DND-41 (cell line): ENCODE measurements at regions not wholly inside any gene's neighbourhood (a gene's known extent, or its start where the extent isn't known, plus 50 kb on each side); places are given as distances from the start of the nearest gene placed in this dataset.

Source experiments
- ATAC-seq: fragments of 200-7000 bp; cut with Tn5 transposase; 3 replicates; pipeline ENCODE4 v1.9.1; 2021; ENCODE audit warnings: low read depth; ENCODE audit not compliant: insufficient read depth
- DNase-seq: peaks from one replicate; pipeline ENCODE4 v3.0.0-alpha.2; 2020
- H2AFZ ChIP-seq: 2 replicates; pipeline ENCODE4 v1.6.0; 2012; ENCODE audit warnings: low read depth, low read length
- H3K27ac ChIP-seq: 2 replicates; pipeline ENCODE4 v1.5.1; 2012; ENCODE audit warnings: low read length, inconsistent platforms
- H3K27me3 ChIP-seq: fragments of 200-600 bp; sonication (generic); 2 replicates; pipeline ENCODE4 v1.6.0; 2012; ENCODE audit warnings: low read length, mild to moderate bottlenecking, inconsistent platforms; ENCODE audit not compliant: insufficient read depth, poor library complexity
- H3K36me3 ChIP-seq: 2 replicates; pipeline ENCODE4 v1.5.1; 2012; ENCODE audit warnings: low read length, inconsistent platforms; ENCODE audit not compliant: insufficient read depth
- H3K4me1 ChIP-seq: 2 replicates; pipeline ENCODE4 v1.5.1; 2012; ENCODE audit warnings: mild to moderate bottlenecking, low read length; ENCODE audit not compliant: insufficient read depth
- H3K4me2 ChIP-seq: 2 replicates; pipeline ENCODE4 v1.6.0; 2012; ENCODE audit warnings: mild to moderate bottlenecking, moderate library complexity, low read length, inconsistent platforms; ENCODE audit not compliant: insufficient read depth
- H3K4me3 ChIP-seq, 2 experiments: fragments of 200-600 bp in 1 of 2; shearing (Covaris generic) in 1 of 2; 2 replicates each; pipeline ENCODE4 v1.5.1; 2012 to 2016; ENCODE audit warnings: inconsistent platforms in 2 of 2, low read length in 2 of 2, mild to moderate bottlenecking in 2 of 2, low read depth in 1 of 2, moderate library complexity in 1 of 2
- H3K79me2 ChIP-seq: 2 replicates; pipeline ENCODE4 v1.6.0; 2012; ENCODE audit warnings: low read length, inconsistent platforms; ENCODE audit not compliant: insufficient read depth
- H3K9ac ChIP-seq: 2 replicates; pipeline ENCODE4 v1.6.0; 2012; ENCODE audit warnings: low read depth, mild to moderate bottlenecking, inconsistent platforms, low read length, moderate library complexity
- H3K9me3 ChIP-seq: 2 replicates; pipeline ENCODE4 v1.5.1; 2012; ENCODE audit warnings: low read length, moderate library complexity, mild to moderate bottlenecking, inconsistent platforms; ENCODE audit not compliant: insufficient read depth, severe bottlenecking
- H4K20me1 ChIP-seq: 2 replicates; pipeline ENCODE4 v1.6.0; 2012; ENCODE audit warnings: low read length; ENCODE audit not compliant: insufficient read depth
- CTCF ChIP-seq: IDR thresholded peaks from 2 replicates; pipeline ENCODE4 v1.5.1; 2012; ENCODE audit warnings: borderline replicate concordance, low read length, moderate library complexity, mild to moderate bottlenecking; ENCODE audit not compliant: poor library complexity, severe bottlenecking; ENCODE audit errors: extremely low read depth
- EZH2 ChIP-seq: IDR thresholded peaks from 3 replicates; pipeline ENCODE4 v1.6.1; 2012; ENCODE audit warnings: borderline replicate concordance, low read depth, mild to moderate bottlenecking, moderate library complexity, low read length, inconsistent platforms; ENCODE audit not compliant: severe bottlenecking

DNA sequence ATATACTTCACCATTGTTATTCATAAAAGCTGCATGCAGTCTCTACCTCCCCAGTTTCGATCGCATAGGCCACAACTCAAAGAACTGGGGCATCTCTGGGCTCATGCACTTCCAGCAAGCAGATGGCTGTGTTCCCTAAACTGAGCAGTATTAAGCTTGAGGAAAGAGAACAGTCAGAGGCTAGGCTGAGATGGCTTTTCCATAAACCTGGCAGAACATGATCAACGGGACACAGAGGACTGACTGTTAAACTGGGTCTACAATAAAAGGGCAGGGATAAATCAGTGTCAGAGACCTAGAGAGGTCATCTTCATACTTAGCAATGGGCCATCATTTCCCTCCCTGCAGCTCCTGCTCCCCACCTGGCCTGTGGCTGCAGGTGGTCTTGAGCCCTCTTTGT, 171.0 kb upstream of the NECTIN1 start:
- no peak overlapping the region for H3K4me3 ChIP-seq

DNA sequence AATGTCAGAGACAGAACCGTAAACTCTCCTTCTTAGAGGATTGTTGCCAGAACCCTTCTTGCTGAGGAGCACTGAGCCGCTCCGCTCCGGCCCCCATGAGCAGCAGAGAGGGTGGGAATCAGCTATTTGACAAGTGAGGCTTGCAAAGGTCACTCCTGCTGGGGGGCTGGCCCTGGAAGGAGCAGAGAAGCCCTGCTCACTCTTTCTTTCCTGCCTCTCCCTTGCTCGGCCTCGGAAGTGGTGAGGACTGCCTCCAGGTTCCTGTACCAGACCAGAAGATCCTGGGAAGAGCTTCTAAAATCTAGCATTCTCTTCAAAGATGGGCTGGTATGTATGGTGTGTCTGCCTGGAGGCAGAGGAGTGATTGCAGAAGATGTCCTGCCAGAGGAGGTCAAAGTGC, 168.6 kb upstream of the NECTIN1 start:
- Histone ChIP-seq H3K36me3 (no peaks in the 10 kb centered on the region), H2AFZ (no peak overlapping the region), H3K9me3 (no peaks in the 10 kb centered on the region), H4K20me1 (no peaks in the 10 kb centered on the region; the same call in 1 of the 2 replicates), H3K4me2 (no peak overlapping the region), H3K27me3 (peaks cover 6% of the 10 kb centered on the region), H3K4me1 (no peaks in the 10 kb centered on the region), H3K4me3 (no peak overlapping the region), H3K27ac (no peak overlapping the region), H3K79me2 (no peaks in the 10 kb centered on the region), H3K9ac (no peak overlapping the region)
- ATAC-seq (no peak), DNase-seq (no peak)
- TF ChIP-seq CTCF (no peak), EZH2 (no peak)

More for the DNA sequence above, 171.0 kb upstream of the NECTIN1 start:
- DNase-seq (no peak), ATAC-seq (no peak)
- Histone ChIP-seq H3K9ac (no peak overlapping the region), H3K4me2 (no peak overlapping the region), H3K27ac (no peak overlapping the region), H3K4me1 (no peaks in the 10 kb centered on the region), H3K27me3 (peaks cover 14% of the 10 kb centered on the region), H3K79me2 (no peaks in the 10 kb centered on the region), H2AFZ (no peak overlapping the region), H4K20me1 (no peaks in the 10 kb centered on the region; the same call in 1 of the 2 replicates), H3K9me3 (no peaks in the 10 kb centered on the region), H3K36me3 (no peaks in the 10 kb centered on the region)
- TF ChIP-seq CTCF (no peak), EZH2 (no peak)

DNA sequence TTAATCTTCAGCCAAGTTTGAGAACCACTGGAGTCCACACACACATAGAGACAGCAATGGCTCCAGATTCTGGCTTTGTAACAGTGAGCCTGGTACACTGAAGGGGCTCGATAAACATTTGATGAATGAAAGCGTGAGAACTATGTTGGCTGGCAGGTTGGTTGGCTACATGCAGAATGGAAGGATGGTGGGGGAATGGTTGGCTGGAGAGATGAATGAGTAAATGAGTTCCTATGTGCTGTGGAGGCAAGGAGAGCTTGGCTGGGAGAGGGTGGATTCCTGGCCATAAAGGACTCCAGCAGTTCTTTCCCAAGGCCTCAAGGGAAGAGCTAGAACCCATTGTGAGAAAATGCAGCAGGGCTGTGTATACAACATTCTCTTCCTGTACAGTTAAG, 168.0 kb upstream of the NECTIN1 start:
- ATAC-seq (no peak), DNase-seq (no peak)
- Histone ChIP-seq H3K36me3 (no peaks in the 10 kb centered on the region), H3K9me3 (no peaks in the 10 kb centered on the region), H3K4me1 (no peaks in the 10 kb centered on the region), H3K4me3 (no peak overlapping the region), H3K27me3 (peaks cover 3% of the 10 kb centered on the region), H3K79me2 (no peaks in the 10 kb centered on the region), H3K9ac (no peak overlapping the region), H3K27ac (no peak overlapping the region), H2AFZ (no peak overlapping the region), H4K20me1 (no peaks in the 10 kb centered on the region; the same call in 1 of the 2 replicates), H3K4me2 (no peak overlapping the region)
- TF ChIP-seq EZH2, result no peak
- TF ChIP-seq CTCF, result no peak
